ENCODE measurements at regions not wholly inside any gene's neighbourhood (a gene's known extent, or its start where the extent isn't known, plus 50 kb on each side); places are given as distances from the start of the nearest gene placed in this dataset.

- in situ Hi-C loops (cut with MboI; ENCODE audit: low pct_ligation_motif_present in 1 of 4, low pct_unique_long_range_greater_than_20kb in 1 of 4, low sequenced_read_pairs in 3 of 4) = loop anchor here in 1 of 4 donors (25.0 kb wide), 1 partner anchor 519 kb away; no protein-coding TSS in a partner anchor
- Histone ChIP-seq H3K4me3 (no peak overlapping the region), H3K4me1 (no peaks in the 10 kb centered on the region), H3K9me3 (no peaks in the 10 kb centered on the region), H3K27ac (no peak overlapping the region), H3K36me3 (no peaks in the 10 kb centered on the region), H3K27me3 (no peaks in the 10 kb centered on the region)
- intact Hi-C loops (cut with DNase I; ENCODE audit: low total_unique reads) = no loop called here
- 50 to 67% methylated on average over 3 of the region's 3 CpGs for WGBS, 2 donors (ENCODE audit: low coverage in 1 of 2)
- DNase-seq = no peak
- TF ChIP-seq POLR2AphosphoS5 (IDR thresholded peaks at IDR 0.05) = no peak
These were observed 219.6 kb upstream of the ZNF462 start for GRCh38 chr9:106643211-106643930.

- Histone ChIP-seq H3K36me3 (no peaks in the 10 kb centered on the region), H3K9me3 (no peaks in the 10 kb centered on the region), H3K4me3 (no peak overlapping the region), H3K4me1 (no peaks in the 10 kb centered on the region), H3K27me3 (no peaks in the 10 kb centered on the region), H3K27ac (no peak overlapping the region)
- intact Hi-C loops (cut with DNase I; ENCODE audit: low total_unique reads) = no loop called here
- no peak for DNase-seq
- 66 to 76% methylated on average over 3 of the region's 3 CpGs for WGBS, 2 donors (ENCODE audit: low coverage in 1 of 2)
- in situ Hi-C loops (cut with MboI; ENCODE audit: low pct_ligation_motif_present in 1 of 4, low pct_unique_long_range_greater_than_20kb in 1 of 4, low sequenced_read_pairs in 3 of 4) = loop anchor here in 1 of 4 donors (25.0 kb wide), 1 partner anchor 518 kb away; no protein-coding TSS in a partner anchor
- TF ChIP-seq POLR2AphosphoS5 (IDR thresholded peaks at IDR 0.05) = no peak
- no peak for TF ChIP-seq POLR2A (IDR thresholded peaks at IDR 0.05)
- TF ChIP-seq EP300 (IDR thresholded peaks at IDR 0.05; ENCODE audit: low read depth) = no peak
- TF ChIP-seq CTCF (IDR thresholded peaks at IDR 0.05) = no peak
These were observed 218.3 kb upstream of the ZNF462 start for GRCh38 chr9:106644661-106645060.

- H3K27ac ChIP-seq = no peak overlapping the region
- no peaks in the 10 kb centered on the region for H3K27me3 ChIP-seq
- no peaks in the 10 kb centered on the region for H3K36me3 ChIP-seq
- no peaks in the 10 kb centered on the region for H3K9me3 ChIP-seq
- TF ChIP-seq CTCF (IDR thresholded peaks at IDR 0.05) = peak in 4 of 5 experiments; percentile 8 to 22 (median 18)
- TF ChIP-seq POLR2A (IDR thresholded peaks at IDR 0.05) = no peak
- H3K4me1 ChIP-seq = no peaks in the 10 kb centered on the region
- WGBS, 2 donors (ENCODE audit: low coverage in 1 of 2) = 20 to 22% methylated on average over 2 of the region's 2 CpGs
- in situ Hi-C loops (cut with MboI; ENCODE audit: low pct_ligation_motif_present in 1 of 4, low pct_unique_long_range_greater_than_20kb in 1 of 4, low sequenced_read_pairs in 3 of 4) (loop anchor here in 1 of 4 donors (25.0 kb wide), 1 partner anchor 514 kb away; no protein-coding TSS in a partner anchor), intact Hi-C loops (cut with DNase I; ENCODE audit: low total_unique reads) (no loop called here)
- DNase-seq = no peak
- no peak overlapping the region for H3K4me3 ChIP-seq
These were observed 214.2 kb upstream of the ZNF462 start for GRCh38 chr9:106648799-106649198.

- no peak overlapping the region for H3K27ac ChIP-seq
- no peak for DNase-seq
- no peaks in the 10 kb centered on the region for H3K4me1 ChIP-seq
- in situ Hi-C loops (cut with MboI; ENCODE audit: low pct_ligation_motif_present in 1 of 4, low pct_unique_long_range_greater_than_20kb in 1 of 4, low sequenced_read_pairs in 3 of 4) (loop anchor here in 1 of 4 donors (25.0 kb wide), 1 partner anchor 513 kb away; no protein-coding TSS in a partner anchor), intact Hi-C loops (cut with DNase I; ENCODE audit: low total_unique reads) (no loop called here)
- no peak overlapping the region for H3K4me3 ChIP-seq
- no peaks in the 10 kb centered on the region for H3K36me3 ChIP-seq
- H3K27me3 ChIP-seq = no peaks in the 10 kb centered on the region
- no peaks in the 10 kb centered on the region for H3K9me3 ChIP-seq
- TF ChIP-seq CTCF (IDR thresholded peaks at IDR 0.05) (no peak), POLR2A (IDR thresholded peaks at IDR 0.05) (no peak), POLR2AphosphoS5 (IDR thresholded peaks at IDR 0.05) (no peak), EP300 (IDR thresholded peaks at IDR 0.05; ENCODE audit: low read depth) (no peak)
- WGBS, 2 donors (ENCODE audit: low coverage in 1 of 2) = 78 to 90% methylated on average over 4 of the region's 4 CpGs
These were observed 213.3 kb upstream of the ZNF462 start for GRCh38 chr9:106649664-106650063.

- no peaks in the 10 kb centered on the region for H3K9me3 ChIP-seq
- no peaks in the 10 kb centered on the region for H3K4me1 ChIP-seq
- H3K27ac ChIP-seq = no peak overlapping the region
- H3K27me3 ChIP-seq = no peaks in the 10 kb centered on the region
- TF ChIP-seq EP300 (IDR thresholded peaks at IDR 0.05; ENCODE audit: low read depth) (no peak), POLR2A (IDR thresholded peaks at IDR 0.05) (no peak), POLR2AphosphoS5 (IDR thresholded peaks at IDR 0.05) (no peak), CTCF (IDR thresholded peaks at IDR 0.05) (no peak)
- no peak overlapping the region for H3K4me3 ChIP-seq
- no peaks in the 10 kb centered on the region for H3K36me3 ChIP-seq
- DNase-seq = no peak
- intact Hi-C loops (cut with DNase I; ENCODE audit: low total_unique reads) = no loop called here
- in situ Hi-C loops (cut with MboI; ENCODE audit: low pct_ligation_motif_present in 1 of 4, low pct_unique_long_range_greater_than_20kb in 1 of 4, low sequenced_read_pairs in 3 of 4) = no loop called here
These were observed 209.8 kb upstream of the ZNF462 start for GRCh38 chr9:106653213-106653612.
